Fibroblast of the conjunctiva (primary cell): ENCODE measurements at regions not wholly inside any gene's neighbourhood (a gene's known extent, or its start where the extent isn't known, plus 50 kb on each side); places are given as distances from the start of the nearest gene placed in this dataset.

Experiments
- DNase-seq: peaks from one replicate; pipeline ENCODE4 v3.0.0-alpha.2; 2010; ENCODE audit warnings: low read depth

- no peak for DNase-seq
Measured at GRCh38 chr7:41294556-41295454, 408.1 kb downstream of the INHBA start.

GRCh38 chr7:41292487-41292886, 410.4 kb downstream of the INHBA start:
- no peak for DNase-seq

GRCh38 chr7:41287559-41288335, 415.1 kb downstream of the INHBA start:
- DNase-seq, result no peak

GRCh38 chr7:41280491-41280890, 422.4 kb downstream of the INHBA start:
- DNase-seq, result no peak

GRCh38 chr7:41277561-41277960, 425.3 kb downstream of the INHBA start:
- DNase-seq, result no peak

GRCh38 chr7:41275255-41275654, 427.6 kb downstream of the INHBA start:
- DNase-seq, result no peak

GRCh38 chr7:41274179-41274578, 428.7 kb downstream of the INHBA start:
- no peak for DNase-seq

GRCh38 chr7:41272664-41273063, 430.2 kb downstream of the INHBA start:
- no peak for DNase-seq

- no peak for DNase-seq
Measured at GRCh38 chr7:41268878-41269277, 434.0 kb downstream of the INHBA start.

GRCh38 chr7:41261080-41261479, 441.8 kb downstream of the INHBA start:
- no peak for DNase-seq

- no peak for DNase-seq
Measured at GRCh38 chr7:41257660-41258059, 445.2 kb downstream of the INHBA start.

- DNase-seq, result no peak
Measured at GRCh38 chr7:41256186-41256945, 446.5 kb downstream of the INHBA start.

GRCh38 chr7:41255716-41256115, 447.2 kb downstream of the INHBA start:
- DNase-seq, result no peak

GRCh38 chr7:41255113-41255512, 447.8 kb downstream of the INHBA start:
- no peak for DNase-seq

- DNase-seq, result no peak
Measured at GRCh38 chr7:41252957-41253356, 449.9 kb downstream of the INHBA start.

GRCh38 chr7:41252551-41252950, 450.3 kb downstream of the INHBA start:
- DNase-seq, result no peak

GRCh38 chr7:41247143-41247865, 455.6 kb downstream of the INHBA start:
- DNase-seq, result no peak

- DNase-seq, result no peak
Measured at GRCh38 chr7:41245916-41246315, 457.0 kb downstream of the INHBA start.

- no peak for DNase-seq
Measured at GRCh38 chr7:41244246-41244645, 458.6 kb downstream of the INHBA start.

GRCh38 chr7:41241641-41242040, 461.2 kb downstream of the INHBA start:
- no peak for DNase-seq

- no peak for DNase-seq
Measured at GRCh38 chr7:41239596-41239995, 463.3 kb downstream of the INHBA start.

GRCh38 chr7:41238851-41239331, 464.0 kb downstream of the INHBA start:
- DNase-seq, result no peak
